Mesenchymal stem cell (in vitro differentiated cells and primary cell): ENCODE measurements at regions not wholly inside any gene's neighbourhood (a gene's known extent, or its start where the extent isn't known, plus 50 kb on each side); places are given as distances from the start of the nearest gene placed in this dataset.
A peak's percentile ranks its signal among the peaks of the same experiment; 100 is the strongest.

ENCODE experiments used
- DNase-seq: peaks from one replicate; pipeline ENCODE4 v3.0.0-alpha.2; 2013
- H2AFZ ChIP-seq: one replicate; pipeline ENCODE4 v1.6.1; 2013; ENCODE audit warnings: low read depth, mild to moderate bottlenecking, control low read depth, inconsistent platforms, low read length, moderate library complexity
- H2AK5ac ChIP-seq: 2 replicates; pipeline ENCODE4 v1.6.1; 2013; ENCODE audit warnings: low read length, moderate library complexity, mild to moderate bottlenecking, inconsistent platforms; ENCODE audit not compliant: severe bottlenecking
- H2BK120ac ChIP-seq: one replicate; pipeline ENCODE4 v1.6.1; 2013; ENCODE audit warnings: low read depth, mild to moderate bottlenecking, inconsistent platforms, low read length, moderate library complexity
- H2BK12ac ChIP-seq, 2 experiments: one replicate each; pipeline ENCODE4 v1.6.1; 2013; ENCODE audit warnings: inconsistent platforms in 2 of 2, low read length in 2 of 2, mild to moderate bottlenecking in 2 of 2, moderate library complexity in 2 of 2, control low read depth in 1 of 2
- H2BK15ac ChIP-seq: one replicate; pipeline ENCODE4 v1.6.1; 2013; ENCODE audit warnings: mild to moderate bottlenecking, low read depth, inconsistent platforms; ENCODE audit not compliant: poor library complexity, severe bottlenecking
- H2BK5ac ChIP-seq: 2 replicates; pipeline ENCODE4 v1.6.1; 2013; ENCODE audit warnings: low read depth, mild to moderate bottlenecking, low read length, control low read depth, inconsistent platforms; ENCODE audit not compliant: poor library complexity, severe bottlenecking
- H3K14ac ChIP-seq, 2 experiments: one replicate each; pipeline ENCODE4 v1.6.1; 2013; ENCODE audit warnings: inconsistent platforms in 2 of 2, low read length in 2 of 2, control low read depth in 1 of 2, mild to moderate bottlenecking in 1 of 2, moderate library complexity in 1 of 2
- H3K18ac ChIP-seq, 2 experiments: one replicate each; pipeline ENCODE4 v1.6.1; 2013; ENCODE audit warnings: inconsistent platforms in 2 of 2, low read length in 2 of 2, control low read depth in 1 of 2, low read depth in 1 of 2, mild to moderate bottlenecking in 1 of 2
- H3K23ac ChIP-seq, 2 experiments: one replicate each; pipeline ENCODE4 v1.6.1; 2013; ENCODE audit warnings: inconsistent platforms in 2 of 2, low read length in 2 of 2, mild to moderate bottlenecking in 2 of 2, moderate library complexity in 2 of 2, control low read depth in 1 of 2
- H3K27ac ChIP-seq: 2 replicates; pipeline ENCODE4 v1.5.1; 2013; ENCODE audit warnings: mild to moderate bottlenecking, moderate library complexity, low read length, control low read depth, inconsistent platforms; ENCODE audit not compliant: poor library complexity, severe bottlenecking
- H3K27me3 ChIP-seq, 2 experiments: 2 replicates each; pipeline versions ENCODE4 v1.6.1 to v1.7.0; 2013; ENCODE audit warnings: low read length in 2 of 2, mild to moderate bottlenecking in 2 of 2, moderate library complexity in 2 of 2, control low read depth in 1 of 2, inconsistent platforms in 1 of 2; ENCODE audit not compliant: control insufficient read depth in 1 of 2, insufficient read depth in 1 of 2
- H3K36me3 ChIP-seq, 2 experiments: 2 replicates each; pipeline versions ENCODE4 v1.6.1 to v1.7.0; 2013; ENCODE audit warnings: low read length in 2 of 2, control low read depth in 1 of 2, inconsistent platforms in 1 of 2, low read depth in 1 of 2, mild to moderate bottlenecking in 1 of 2; ENCODE audit not compliant: insufficient read depth in 2 of 2, control insufficient read depth in 1 of 2
- H3K4ac ChIP-seq, 2 experiments: one replicate each; pipeline ENCODE4 v1.6.1; 2013; ENCODE audit warnings: inconsistent platforms in 2 of 2, low read length in 2 of 2, mild to moderate bottlenecking in 2 of 2, moderate library complexity in 2 of 2, control low read depth in 1 of 2, low read depth in 1 of 2
- H3K4me1 ChIP-seq: 2 replicates; pipeline ENCODE4 v1.6.1; 2013; ENCODE audit warnings: low read depth, low read length, control low read depth; ENCODE audit not compliant: control insufficient read depth, insufficient read depth
- H3K4me2 ChIP-seq: 2 replicates; pipeline ENCODE4 v1.6.1; 2013; ENCODE audit warnings: low read length, mild to moderate bottlenecking, inconsistent platforms; ENCODE audit not compliant: poor library complexity, severe bottlenecking
- H3K4me3 ChIP-seq, 2 experiments: 2 replicates each; pipeline versions ENCODE4 v1.5.1 to v1.7.0; 2013; ENCODE audit warnings: low read length in 2 of 2, mild to moderate bottlenecking in 2 of 2, control low read depth in 1 of 2, low read depth in 1 of 2; ENCODE audit not compliant: insufficient read depth in 1 of 2
- H3K79me1 ChIP-seq: replicated peaks from 2 replicates; pipeline ENCODE4 v1.6.1; 2013; ENCODE audit warnings: mild to moderate bottlenecking, control low read depth, low read length, inconsistent platforms; ENCODE audit not compliant: poor library complexity, severe bottlenecking
- H3K9ac ChIP-seq: 2 replicates; pipeline ENCODE4 v1.7.0; 2013; ENCODE audit warnings: mild to moderate bottlenecking, low read length, moderate library complexity
- H3K9me3 ChIP-seq: 2 replicates; pipeline ENCODE4 v1.7.0; 2013; ENCODE audit warnings: mild to moderate bottlenecking, low read length; ENCODE audit not compliant: control insufficient read depth
- H4K8ac ChIP-seq: one replicate; pipeline ENCODE4 v1.6.1; 2013; ENCODE audit warnings: inconsistent platforms, mild to moderate bottlenecking, low read length, moderate library complexity
- H4K91ac ChIP-seq: one replicate; pipeline ENCODE4 v1.6.1; 2013; ENCODE audit warnings: mild to moderate bottlenecking, low read length, inconsistent platforms
- WGBS: methylation state at CpG from one replicate; pipeline ENCODE4 v1.1.7; 2013; ENCODE audit warnings: mixed read lengths; 5-methylcytosine and 5-hydroxymethylcytosine counted together

GRCh38 chr18:56268952-56269351, 369.4 kb downstream of the TXNL1 start:
- H4K8ac ChIP-seq = no peak overlapping the region
- H3K14ac ChIP-seq = no peak overlapping the region
- no peak overlapping the region for H3K18ac ChIP-seq
- H2BK120ac ChIP-seq = no peak overlapping the region
- H3K9me3 ChIP-seq = no peaks in the 10 kb centered on the region
- H3K23ac ChIP-seq = no peak overlapping the region
- WGBS = 79% methylated on average over 1 of the region's 1 CpG
- no peaks in the 10 kb centered on the region for H3K79me1 ChIP-seq
- no peak overlapping the region for H2BK5ac ChIP-seq
- no peak overlapping the region for H4K91ac ChIP-seq
- no peak overlapping the region for H3K27ac ChIP-seq
- H2AK5ac ChIP-seq = no peak overlapping the region
- no peaks in the 10 kb centered on the region for H3K36me3 ChIP-seq
- H3K4me2 ChIP-seq = no peak overlapping the region
- no peak overlapping the region for H3K4ac ChIP-seq
- H3K4me1 ChIP-seq = no peaks in the 10 kb centered on the region
- peaks cover 0 to 3% of the 10 kb centered on the region in 2 experiments for H3K27me3 ChIP-seq
- no peak overlapping the region for H2BK15ac ChIP-seq
- no peak overlapping the region for H2BK12ac ChIP-seq
- H2AFZ ChIP-seq = no peak overlapping the region
- DNase-seq = no peak
- no peak overlapping the region for H3K9ac ChIP-seq
- no peak overlapping the region for H3K4me3 ChIP-seq

GRCh38 chr18:56267334-56267733, 371.1 kb downstream of the TXNL1 start:
- Histone ChIP-seq H3K9ac (no peak overlapping the region), H3K23ac (no peak overlapping the region), H2BK120ac (no peak overlapping the region), H2AK5ac (no peak overlapping the region), H3K14ac (peak overlapping the region in 1 of 2 experiments; percentile 21), H3K36me3 (no peaks in the 10 kb centered on the region), H2BK5ac (no peak overlapping the region), H3K9me3 (no peaks in the 10 kb centered on the region), H3K4me1 (no peaks in the 10 kb centered on the region), H4K91ac (no peak overlapping the region), H3K27ac (no peak overlapping the region), H2BK12ac (no peak overlapping the region), H3K27me3 (peaks cover 0 to 3% of the 10 kb centered on the region in 2 experiments), H2BK15ac (no peak overlapping the region), H2AFZ (no peak overlapping the region), H4K8ac (no peak overlapping the region), H3K79me1 (no peaks in the 10 kb centered on the region), H3K18ac (no peak overlapping the region), H3K4me3 (no peak overlapping the region), H3K4ac (no peak overlapping the region), H3K4me2 (no peak overlapping the region)
- WGBS = 70% methylated on average over 6 of the region's 7 CpGs
- no peak for DNase-seq

DNA sequence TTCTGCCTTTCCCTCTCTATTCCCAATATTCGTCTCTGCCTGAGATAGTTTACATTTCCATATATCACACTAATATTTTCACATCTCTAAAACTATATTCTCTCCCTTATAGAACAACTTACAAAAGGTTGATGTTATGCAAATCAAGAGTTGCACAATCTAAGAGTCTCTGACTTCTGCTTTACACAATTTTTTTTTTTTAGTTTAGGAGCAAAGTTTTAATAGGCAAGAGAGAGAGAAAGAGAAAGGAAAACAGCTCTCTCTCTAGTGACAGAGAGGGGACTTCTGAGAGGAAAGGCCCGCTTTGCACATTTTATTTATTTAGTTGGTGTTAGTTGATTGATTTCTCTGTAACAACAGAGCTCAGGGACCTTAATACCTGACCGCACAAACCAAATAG, 380.2 kb downstream of the TXNL1 start:
- no peak overlapping the region for H2BK5ac ChIP-seq
- H3K18ac ChIP-seq = no peak overlapping the region
- H2AK5ac ChIP-seq = no peak overlapping the region
- H3K36me3 ChIP-seq = no peaks in the 10 kb centered on the region
- no peak overlapping the region for H3K14ac ChIP-seq
- no peak overlapping the region for H2AFZ ChIP-seq
- H4K8ac ChIP-seq = no peak overlapping the region
- H3K9ac ChIP-seq = no peak overlapping the region
- H3K4me1 ChIP-seq = no peaks in the 10 kb centered on the region
- no peak overlapping the region for H4K91ac ChIP-seq
- WGBS = 78% methylated on average over 1 of the region's 3 CpGs
- H3K79me1 ChIP-seq = no peaks in the 10 kb centered on the region
- H3K9me3 ChIP-seq = no peaks in the 10 kb centered on the region
- no peak overlapping the region for H3K4me3 ChIP-seq
- peak; percentile 18 for DNase-seq
- H2BK120ac ChIP-seq = no peak overlapping the region
- H3K27me3 ChIP-seq = no peaks in the 10 kb centered on the region
- no peak overlapping the region for H3K4me2 ChIP-seq
- no peak overlapping the region for H3K27ac ChIP-seq
- no peak overlapping the region for H3K23ac ChIP-seq
- no peak overlapping the region for H2BK12ac ChIP-seq
- no peak overlapping the region for H3K4ac ChIP-seq
- H2BK15ac ChIP-seq = no peak overlapping the region

GRCh38 chr18:56257205-56257604, 381.2 kb downstream of the TXNL1 start:
- Histone ChIP-seq H4K91ac (no peak overlapping the region), H3K36me3 (no peaks in the 10 kb centered on the region), H3K9ac (peak overlapping the region; percentile 47), H3K18ac (no peak overlapping the region), H3K4me2 (no peak overlapping the region), H3K79me1 (no peaks in the 10 kb centered on the region), H3K4me1 (no peaks in the 10 kb centered on the region), H3K14ac (no peak overlapping the region), H3K4ac (no peak overlapping the region), H3K27me3 (no peaks in the 10 kb centered on the region), H3K9me3 (no peaks in the 10 kb centered on the region), H3K27ac (no peak overlapping the region), H3K23ac (no peak overlapping the region), H2BK12ac (no peak overlapping the region), H4K8ac (no peak overlapping the region), H2BK120ac (no peak overlapping the region), H3K4me3 (no peak overlapping the region), H2AK5ac (no peak overlapping the region), H2BK5ac (no peak overlapping the region), H2AFZ (no peak overlapping the region), H2BK15ac (no peak overlapping the region)
- WGBS = 56% methylated on average over 4 of the region's 4 CpGs
- peak; percentile 87 for DNase-seq
